ENCODE measurements at regions not wholly inside any gene's neighbourhood (a gene's known extent, or its start where the extent isn't known, plus 50 kb on each side); places are given as distances from the start of the nearest gene placed in this dataset.

DNA sequence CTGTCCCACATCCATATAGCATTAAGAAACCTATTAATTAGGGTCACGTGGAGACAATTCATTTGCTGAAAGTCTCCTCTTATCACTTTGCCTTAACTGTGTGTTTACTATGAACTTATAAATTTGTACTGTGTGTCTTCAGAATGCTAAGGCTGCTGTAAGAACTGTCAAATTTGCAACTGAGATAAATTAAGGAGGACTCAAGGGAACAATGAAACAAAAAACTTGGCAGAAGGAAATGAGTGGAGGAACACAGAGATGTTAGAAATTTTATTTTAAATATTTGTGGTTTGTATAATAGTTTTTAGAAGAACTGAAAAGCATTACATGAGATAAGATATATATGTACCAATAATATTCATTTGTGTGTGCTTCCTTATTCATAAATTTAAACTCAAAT lies 1005.3 kb upstream of the SORCS1 start:
- DNase-seq, result no peak

DNA sequence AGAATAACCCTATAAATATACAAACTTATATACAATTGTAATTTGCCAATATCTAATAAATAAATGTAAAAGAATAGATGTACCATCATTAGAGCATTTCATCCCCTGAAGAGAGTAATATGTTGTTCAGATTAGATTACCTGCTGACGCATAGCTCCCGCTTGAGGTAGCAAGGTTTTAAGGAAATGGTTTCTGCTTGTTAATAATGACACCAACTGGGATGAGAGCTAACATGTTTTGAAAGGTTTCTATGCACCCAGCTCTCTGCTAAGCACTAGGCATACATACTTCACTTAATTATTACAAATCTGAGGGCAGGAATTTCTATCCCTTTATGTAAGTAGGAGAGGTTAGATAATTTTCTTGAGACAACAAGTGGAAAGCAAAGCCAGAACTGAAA lies 1003.3 kb upstream of the SORCS1 start:
- DNase-seq, result no peak

DNA sequence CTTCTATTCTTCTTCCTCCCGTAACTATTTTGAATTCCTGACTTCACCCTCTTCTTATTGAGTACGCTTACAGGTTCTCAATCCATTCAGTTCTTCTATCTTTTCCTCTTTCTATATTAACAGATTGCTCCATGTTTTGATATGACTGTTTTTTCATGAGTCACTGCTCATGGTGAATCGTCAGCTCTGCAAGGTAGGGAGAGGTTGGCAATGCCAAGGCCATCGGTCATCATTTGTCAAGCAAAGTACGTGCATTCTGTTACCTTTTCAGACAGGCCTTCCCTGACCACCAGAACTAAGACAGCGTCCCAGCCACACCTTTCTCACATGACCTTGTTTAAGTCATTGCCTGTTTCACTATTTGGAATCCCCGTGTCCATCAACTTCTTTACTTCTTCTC lies 1001.9 kb upstream of the SORCS1 start:
- no peak for DNase-seq

DNA sequence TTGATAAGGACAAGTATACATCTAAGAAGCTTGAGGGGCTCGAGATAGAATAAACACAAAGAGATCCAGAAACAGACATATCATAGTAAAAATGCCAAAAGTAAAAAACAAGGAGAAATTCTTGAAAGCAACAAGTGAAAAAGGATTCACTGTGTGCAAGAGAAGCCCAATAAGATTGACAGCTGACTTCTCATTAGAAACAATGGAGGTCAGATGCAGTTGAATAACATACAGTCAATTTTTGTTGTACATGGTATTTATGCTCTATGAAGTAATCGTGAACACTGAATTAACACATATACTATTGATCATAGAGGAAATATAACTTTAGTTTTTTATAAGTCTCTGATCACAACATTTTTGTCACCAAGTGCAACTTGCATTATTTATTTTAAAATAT lies 982.8 kb upstream of the SORCS1 start:
- no peak for DNase-seq

DNA sequence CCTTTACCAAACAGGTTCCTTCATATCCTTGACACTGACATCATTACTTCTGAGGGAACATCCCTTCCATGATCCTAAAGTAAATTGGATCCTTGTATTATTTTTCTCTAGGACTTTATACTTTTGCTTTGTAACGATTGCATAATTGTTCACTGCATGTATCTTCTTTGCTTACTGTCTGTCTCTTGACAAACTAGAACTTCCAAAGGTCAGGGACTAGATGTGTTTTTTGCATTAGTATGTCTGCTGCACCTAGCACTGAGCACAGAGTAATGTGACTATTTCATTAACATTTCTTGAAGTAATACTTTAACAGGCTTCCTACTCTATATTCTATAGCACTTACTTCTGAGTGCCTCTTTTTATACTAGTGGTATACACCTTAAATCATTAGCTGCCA lies 976.6 kb upstream of the SORCS1 start:
- no peak for DNase-seq

DNA sequence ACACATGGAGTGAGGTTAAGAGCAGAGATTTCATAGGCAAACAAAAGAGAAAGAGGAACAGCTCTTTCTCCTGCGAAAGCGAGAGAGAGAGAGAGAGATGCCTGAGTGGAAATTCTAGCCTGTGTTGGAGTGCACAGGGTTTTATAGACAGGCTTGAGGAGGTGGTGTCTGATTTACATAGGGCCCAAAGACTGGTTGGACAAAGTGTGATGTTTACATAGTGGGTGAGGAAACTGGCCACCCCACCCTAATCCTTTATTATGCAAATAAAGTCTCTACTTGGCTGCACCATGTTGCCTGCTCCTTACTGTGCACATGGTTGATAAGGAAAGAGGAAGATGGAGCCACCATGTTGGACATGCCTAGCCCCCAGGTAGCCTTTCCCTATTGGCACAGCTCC lies 967.8 kb upstream of the SORCS1 start:
- no peak for DNase-seq

DNA sequence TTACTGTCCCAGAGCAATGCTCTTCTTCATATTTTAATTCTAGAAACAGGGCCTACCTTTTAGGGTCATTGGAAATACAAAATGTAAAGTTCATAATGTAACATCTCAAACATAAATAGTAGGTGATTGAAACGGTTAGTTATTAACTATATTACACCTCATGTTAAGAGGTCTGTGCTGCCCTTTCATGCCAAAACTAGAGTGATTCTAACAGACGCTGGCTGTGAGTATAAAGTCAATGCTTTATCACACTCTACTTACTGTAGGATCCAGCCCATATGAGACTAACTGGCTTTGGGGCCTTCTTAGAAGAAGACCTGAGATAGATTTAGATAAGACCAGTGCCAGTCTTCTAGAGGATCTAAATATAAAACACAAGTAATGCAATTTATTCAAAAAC lies 966.1 kb upstream of the SORCS1 start:
- no peak for DNase-seq

DNA sequence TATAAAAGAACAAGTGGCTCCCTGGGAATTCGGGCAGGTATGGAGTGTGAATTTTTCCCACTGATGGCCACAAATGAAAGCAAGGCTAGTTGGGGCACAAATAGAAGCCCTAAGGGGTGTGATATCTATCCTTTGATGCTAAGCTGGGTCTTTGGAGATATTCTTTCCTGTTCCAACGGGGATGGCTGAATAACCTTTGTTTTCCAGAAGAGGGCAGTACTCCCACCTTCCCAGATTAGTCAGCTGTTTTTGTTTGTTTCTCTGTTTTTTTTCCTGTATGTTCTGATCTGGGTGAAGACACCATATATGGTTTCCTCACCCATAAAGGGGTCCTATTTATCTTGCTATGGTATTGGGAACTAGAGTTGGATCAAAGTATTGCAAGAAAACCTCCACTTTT lies 947.7 kb upstream of the SORCS1 start:
- no peak for DNase-seq

DNA sequence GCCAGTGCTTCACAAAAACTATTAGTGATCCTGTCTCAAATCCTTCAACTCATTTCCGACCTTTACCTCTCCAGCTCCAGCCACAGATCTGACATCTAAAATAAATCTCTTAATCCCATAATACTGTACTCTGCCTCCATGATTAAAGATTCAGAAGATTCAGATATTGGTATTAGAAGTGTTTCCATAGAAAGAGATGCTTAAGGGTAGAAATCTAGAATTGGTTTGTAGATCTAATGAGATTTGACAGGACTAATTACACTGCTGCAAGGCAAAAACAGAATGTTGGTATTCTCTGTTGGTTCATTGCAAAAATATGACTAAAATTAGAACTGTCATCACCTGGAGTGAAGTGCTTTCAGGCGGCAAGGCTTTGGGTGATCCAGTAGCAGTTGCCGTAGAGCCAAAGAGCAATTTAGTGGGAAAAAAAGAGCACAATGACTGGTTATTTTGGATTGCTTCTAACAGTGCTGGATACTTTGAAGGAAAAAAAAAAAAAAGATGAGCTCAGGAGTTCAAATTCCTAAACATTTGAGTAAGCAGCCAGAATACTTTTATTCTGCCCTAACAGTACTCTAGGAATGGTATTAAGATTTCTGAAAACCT lies 940.1 kb upstream of the SORCS1 start:
- DNase-seq, result no peak

DNA sequence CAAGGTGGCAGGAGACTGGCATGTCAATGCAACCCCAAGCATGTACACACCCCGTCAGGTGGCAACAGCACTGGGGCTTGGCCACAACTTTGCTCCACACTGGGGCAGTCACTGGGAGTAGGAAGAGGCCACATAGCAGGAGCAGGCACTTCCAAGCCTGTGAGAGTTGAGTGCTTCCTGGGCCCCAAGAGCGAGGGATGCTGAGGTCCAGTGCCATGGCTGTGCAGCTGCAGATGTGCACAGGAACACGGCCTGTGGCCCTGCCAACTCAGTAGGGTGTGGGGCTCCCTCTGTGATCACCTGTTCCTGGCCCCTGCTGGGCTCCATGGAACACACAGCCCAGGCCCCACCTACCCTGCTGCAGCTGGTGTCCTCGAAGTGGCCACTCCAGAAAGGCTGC lies 932.8 kb upstream of the SORCS1 start:
- no peak for DNase-seq

DNA sequence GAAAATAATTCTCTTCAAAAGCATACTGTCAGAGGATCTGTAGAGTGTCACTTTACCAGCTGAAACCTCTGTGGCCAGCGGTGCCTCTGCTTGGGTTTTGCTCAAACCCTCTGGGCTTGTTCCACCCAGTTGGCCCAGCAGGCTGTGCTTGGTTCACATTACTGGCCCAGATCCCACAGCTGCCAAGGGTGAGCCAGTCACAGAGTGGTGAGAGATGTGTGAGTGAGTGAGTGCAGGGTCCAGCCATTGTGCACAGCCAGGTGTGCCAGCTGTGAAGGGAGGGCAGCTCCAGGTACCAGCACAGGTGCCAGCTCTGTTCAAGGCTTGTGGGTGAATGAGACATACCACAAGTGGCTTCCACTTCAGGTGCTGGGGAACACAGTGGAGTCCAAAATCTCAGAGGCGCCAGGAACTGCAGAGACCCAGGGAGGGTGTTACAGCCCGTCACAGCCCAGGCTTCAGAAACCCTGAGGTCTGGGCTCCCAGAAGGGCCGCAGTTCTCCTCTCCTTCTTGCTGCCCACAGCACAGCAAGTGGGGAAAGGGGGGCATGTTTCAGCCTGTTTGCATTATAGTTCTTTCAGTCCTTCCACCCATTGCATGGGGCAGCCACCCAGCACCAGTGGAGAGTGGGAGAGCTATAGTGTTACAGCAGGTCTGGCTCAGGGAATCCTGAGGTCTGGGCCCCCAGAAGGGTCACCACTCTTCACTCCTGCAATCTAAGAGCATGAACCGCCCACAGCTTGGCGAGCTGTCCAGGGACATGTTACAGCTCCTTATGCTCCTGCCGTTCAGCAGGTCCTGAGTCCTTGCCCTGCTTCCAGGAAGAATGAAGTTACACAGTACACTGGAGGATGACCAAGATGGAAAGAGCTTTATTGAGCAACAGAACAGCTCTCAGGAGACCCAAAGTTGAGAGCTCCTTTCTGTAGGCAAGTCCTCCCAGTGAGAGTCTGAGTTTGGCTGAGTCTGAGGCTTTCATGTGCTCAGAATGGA lies 931.7 kb upstream of the SORCS1 start:
- no peak for DNase-seq

DNA sequence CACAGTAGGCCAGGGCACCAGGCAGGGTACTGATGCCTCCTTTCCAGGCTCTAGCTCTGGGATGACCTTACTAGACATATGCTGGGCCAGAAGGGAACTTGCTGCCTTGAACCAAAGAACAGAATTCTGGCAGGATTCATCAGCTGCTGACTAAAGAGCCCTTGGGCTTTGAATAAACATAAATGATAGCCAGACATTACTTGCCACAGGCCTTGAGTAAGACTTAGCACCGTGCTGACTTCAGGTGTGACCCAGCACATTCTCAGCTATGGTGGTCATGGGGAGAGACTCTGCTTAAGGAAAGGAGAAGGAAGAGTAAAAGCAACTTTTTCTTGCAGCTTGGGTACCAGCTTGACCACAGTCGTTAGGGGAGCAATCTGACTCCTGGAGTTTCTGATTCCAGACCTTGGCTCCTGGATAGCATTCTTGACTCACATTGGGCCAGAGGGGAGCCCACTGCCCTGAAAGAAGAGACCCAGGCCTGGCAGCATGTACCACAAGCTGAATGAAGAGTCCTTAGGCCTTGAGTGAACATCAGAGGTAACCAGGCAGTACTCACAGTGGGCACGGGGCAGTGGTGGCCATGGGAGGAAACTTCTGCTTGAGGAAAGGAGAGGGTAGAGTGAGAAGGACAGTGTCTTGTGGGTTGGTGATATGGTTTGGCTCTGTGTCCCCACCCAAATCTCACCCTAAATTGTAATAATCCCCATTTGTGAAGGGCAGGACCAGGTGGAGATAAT lies 926.1 kb upstream of the SORCS1 start:
- DNase-seq, result no peak

DNA sequence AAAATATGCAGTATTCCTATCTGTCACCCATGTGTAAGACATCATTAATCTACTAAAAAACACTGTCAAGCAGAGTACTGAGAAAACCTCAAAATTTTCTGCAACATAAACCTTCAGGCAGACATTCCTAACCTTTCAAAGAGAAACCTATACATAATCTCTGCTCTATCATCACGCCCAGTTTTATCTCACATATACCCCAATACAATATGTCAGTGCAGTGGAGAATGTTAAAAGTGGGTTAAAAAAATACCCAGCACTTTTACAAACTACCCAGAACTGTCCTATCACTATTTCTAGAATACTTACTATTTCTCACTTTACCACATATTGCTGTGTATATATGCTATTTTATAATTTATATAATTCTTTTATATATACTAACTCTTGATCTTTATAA lies 922.0 kb upstream of the SORCS1 start:
- no peak for DNase-seq

DNA sequence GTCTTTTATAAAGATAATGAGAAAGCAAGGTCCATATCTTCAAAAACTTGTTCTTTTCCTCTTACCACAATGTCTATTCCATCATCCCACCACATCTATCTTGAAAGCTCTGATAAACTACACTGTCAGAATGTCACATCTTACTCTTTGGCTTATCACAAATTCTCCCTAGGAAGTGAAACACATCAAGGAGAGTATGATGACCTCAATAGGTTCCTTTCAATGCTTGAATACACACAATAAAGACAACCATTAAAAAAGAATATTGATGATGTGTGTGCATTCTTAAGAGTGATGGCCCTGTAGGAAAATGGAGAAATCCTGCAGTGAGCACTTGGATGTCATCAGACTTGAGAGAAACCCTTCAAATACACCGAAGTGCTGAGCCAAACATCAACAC lies 918.1 kb upstream of the SORCS1 start:
- DNase-seq, result no peak

DNA sequence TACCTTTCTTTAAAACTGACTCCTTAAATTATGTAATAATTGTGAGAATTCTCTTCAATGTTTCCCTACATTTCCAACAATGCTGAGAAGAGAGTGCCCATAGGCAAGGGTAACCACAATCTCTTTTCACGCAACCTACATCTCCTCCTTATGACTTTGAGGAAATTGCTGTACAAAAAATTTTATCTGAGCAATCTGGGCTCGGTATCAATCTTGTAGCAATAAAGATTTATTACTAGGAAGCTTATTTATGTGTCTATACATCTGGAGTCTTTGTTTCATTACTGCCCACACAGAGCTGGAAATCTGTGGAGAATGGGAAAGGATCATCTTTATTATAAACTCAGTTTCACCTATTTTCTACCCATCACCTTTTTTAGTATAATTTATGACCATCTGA lies 913.8 kb upstream of the SORCS1 start:
- DNase-seq, result no peak

DNA sequence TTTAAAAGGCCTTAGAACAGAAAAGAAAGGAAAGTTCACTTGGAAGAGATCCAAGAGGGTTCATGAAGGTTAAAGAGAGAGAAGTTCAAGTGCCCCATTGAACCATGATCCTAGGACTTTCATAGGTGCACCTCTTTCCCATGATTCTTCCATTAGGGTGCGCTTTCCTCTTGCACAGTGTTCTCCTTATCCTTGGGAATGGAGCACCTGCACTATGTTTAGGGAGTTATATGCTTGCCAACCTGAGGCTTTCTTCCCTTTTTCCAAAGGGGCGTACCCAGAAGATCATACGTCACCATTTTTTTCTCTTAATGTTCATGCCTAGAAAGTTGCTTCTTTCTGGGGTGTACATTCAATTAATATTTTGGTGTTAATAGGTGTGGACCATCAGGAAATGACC lies 908.0 kb upstream of the SORCS1 start:
- no peak for DNase-seq

DNA sequence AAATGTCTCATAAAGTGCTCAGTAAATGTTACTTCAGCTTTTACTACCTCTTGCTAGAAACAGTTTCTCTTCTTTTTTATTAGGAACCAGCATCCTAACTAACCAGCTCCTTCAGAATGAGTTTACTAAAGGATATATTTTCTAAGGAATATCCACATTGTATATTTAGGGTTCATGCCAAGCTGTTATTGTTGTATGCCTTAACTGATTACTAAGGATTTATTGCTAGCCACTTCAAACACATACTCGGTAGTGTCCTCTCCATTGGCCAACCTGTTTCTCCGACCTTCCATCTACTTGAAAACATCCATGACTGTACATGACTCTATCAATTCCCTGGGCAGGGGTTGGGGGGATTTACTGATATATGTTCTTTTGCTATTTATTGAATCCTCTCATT lies 906.3 kb upstream of the SORCS1 start:
- DNase-seq, result no peak

DNA sequence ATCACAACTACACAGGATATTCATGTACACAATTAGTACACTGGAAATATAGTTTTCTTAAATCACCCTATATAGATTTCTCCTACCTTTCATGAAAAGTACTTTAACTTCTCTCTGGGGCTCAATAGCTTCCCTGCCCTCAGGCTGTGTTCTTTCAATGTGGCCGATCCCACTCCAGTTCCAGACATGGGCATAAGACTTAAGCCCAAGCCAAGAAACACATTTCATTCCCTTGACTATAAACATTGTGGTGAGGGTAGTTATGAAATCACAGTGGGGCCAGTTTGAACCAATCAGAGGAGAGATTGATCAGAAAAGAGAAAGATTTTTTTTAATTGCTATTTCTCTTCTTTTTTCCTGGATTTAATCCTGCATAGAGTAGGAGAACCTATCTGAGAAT lies 904.6 kb upstream of the SORCS1 start:
- no peak for DNase-seq

DNA sequence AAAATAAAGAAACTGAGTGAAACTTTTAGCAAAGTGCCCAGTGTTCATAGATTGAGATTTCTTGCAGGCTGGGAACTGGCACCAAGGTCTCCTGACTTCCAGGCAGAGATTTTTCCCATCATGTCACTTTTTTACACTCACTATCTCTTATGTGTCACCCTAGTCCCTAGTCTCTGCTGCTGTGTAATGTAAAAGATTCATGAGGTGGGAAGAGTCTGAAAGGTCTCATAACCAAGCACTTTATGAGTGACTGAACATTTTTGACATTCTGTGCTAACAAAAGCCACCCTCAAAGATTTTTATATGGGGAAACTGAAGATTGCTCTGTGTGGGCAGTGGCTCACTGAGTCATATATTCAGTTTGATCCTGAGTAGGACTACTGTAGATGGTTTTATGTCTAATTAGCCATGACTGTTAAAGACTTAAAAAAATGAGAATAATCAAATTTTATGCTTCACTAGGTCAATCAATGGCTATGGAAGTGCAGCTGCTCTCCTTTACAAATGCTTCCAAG lies 900.3 kb upstream of the SORCS1 start:
- DNase-seq, result no peak

DNA sequence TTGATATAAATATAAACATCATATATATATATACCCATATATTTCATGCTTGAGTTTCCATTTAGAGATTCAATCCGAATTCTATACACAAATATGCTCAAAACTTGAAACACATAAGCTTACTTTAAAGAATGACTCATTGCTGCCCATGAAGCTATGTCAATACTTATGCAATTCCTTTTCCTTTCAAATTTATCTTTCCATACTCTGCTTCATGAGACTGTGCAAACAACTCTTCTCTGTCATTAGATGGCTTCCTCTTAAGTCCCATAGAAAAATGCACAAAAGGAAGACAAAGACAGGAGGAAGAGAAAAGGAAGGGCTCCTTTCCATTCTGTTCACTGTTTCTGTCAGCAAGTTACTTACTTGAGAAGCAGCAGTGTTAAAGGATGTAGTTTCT lies 895.7 kb upstream of the SORCS1 start:
- DNase-seq, result no peak

DNA sequence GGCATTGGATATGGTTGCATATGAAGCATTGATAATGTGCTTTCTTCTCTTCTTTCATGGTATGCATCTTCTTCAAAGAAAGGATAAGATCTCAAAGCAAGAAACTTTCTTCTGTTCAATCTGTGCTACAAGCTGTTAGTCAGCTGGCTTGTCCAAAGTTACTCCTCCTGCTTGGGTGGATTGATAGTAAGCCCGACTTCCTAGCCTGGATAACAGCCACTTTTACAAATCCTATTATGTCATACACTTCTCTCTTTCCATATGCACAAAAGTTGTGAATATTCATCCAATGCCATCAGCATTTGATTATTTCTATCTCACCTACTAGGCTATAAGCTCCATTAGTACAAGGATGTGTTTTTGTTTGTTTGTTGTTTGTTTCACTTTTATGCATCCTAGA lies 891.0 kb upstream of the SORCS1 start:
- DNase-seq, result no peak

DNA sequence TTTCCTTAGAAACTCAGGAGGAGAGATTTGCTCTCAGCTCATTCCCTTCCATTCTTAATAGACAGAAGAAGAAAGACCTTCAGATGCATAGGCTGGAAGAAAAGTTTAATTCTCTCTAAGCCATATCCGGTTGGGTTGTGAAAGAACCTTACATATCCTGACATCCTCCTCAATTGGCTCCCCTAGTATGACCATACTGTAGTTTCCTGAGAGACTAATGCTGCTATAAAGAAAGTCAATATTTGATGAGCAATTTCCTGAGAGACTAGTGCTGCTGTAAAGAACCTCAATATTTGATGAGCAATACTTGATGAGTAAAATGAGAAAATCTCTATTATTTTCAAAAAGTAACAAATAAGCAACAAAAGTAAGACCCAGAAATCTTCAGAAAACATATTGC lies 888.5 kb upstream of the SORCS1 start:
- DNase-seq, result no peak

DNA sequence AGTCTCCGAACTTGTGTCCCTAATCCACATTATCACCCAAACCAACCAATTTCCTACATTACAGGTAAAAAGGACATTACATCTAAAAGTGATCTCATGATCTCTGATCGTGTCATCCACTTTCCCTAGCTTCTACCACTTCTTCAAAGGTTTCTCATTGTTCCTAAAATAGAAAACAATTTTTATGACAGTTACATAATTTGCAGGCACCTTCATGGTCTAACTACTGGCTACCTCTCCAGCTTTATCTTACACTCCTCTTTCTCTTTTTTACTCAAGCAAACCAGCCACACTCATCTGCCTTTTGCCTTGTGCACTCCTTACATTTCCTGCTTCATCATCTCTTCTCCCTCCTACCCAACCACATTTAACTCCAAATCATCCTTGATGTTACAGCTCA lies 886.7 kb upstream of the SORCS1 start:
- DNase-seq, result no peak

DNA sequence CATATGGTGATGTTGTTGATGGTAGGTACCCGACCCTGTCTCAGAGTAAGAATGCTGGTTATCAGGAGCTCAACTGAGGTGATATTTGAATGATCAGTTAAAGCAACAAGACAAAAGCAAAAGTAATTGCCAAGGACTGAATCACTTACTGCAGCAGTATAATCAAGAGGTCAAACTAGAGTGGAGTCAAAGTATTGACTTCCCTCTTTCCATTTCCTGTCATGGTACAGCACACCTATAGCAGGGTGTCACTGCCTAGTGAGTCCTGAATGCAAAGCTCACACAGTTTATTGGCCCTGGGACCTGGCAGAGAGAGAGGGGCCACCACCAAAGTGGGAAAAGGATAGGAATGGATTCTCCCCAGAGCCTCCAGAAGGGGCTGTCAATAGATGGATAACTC lies 886.1 kb upstream of the SORCS1 start:
- no peak for DNase-seq

Measured in inflammatory macrophage (primary cell).